VCaP (cell line): ENCODE measurements at regions not wholly inside any gene's neighbourhood (a gene's known extent, or its start where the extent isn't known, plus 50 kb on each side); places are given as distances from the start of the nearest gene placed in this dataset.

Source experiments
- H3K27ac ChIP-seq: fragments of 450-650 bp; 2 replicates; pipeline ENCODE4 v1.5.1; 2017
- TF ChIP-seq, protein P1 (sequence below): fragments of 450-650 bp; conservative IDR thresholded peaks from 2 replicates; pipeline ENCODE4 v1.5.1; 2017; ENCODE audit warnings: mild to moderate bottlenecking, moderate library complexity

DNA sequence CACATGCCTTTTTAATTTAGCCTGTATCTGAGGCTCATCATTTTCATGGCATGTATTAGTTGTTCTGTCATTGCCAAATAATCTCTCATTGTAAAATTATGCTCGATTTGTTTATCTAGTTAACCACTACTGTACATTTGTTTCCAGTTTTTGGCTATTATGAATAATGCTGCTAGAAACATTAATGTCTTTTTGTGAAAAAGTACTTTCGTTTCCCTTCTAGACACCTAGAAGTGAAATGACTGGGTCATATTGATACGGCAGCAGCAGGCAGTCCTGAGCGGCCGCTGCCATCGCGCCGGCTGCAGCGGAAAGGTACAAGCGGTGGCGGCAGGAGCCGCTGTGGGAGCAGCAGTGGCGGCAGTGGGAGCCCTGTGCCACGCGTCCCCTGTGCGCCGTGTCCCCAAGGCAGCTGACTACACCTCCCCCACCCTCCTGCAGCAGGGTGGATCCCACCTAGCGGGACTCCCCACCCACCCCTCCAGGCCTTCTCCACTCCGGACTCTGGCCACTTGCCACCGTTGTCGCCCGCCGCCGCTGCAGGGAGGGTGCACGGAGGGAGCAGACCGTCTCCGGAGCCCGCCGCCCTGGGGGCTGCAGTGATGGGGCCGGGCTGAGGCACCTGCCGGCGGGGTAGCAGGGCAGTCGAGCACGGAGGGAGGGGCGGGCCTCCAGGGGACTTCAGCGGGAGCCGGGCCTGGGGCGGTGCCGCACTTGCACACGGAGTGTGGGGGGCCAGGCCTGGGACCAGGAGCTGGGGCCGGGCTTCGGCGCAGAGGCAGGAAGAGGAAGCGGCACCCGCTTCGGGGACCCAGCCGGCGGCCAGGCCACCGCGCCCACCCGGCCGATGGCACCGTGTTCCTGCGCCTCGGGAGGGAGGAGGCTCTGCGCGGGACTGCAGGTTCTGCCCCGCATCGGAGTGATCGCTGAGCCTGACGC is 66.8 kb upstream of the RGS7 start:
- TF ChIP-seq, protein P1, sequence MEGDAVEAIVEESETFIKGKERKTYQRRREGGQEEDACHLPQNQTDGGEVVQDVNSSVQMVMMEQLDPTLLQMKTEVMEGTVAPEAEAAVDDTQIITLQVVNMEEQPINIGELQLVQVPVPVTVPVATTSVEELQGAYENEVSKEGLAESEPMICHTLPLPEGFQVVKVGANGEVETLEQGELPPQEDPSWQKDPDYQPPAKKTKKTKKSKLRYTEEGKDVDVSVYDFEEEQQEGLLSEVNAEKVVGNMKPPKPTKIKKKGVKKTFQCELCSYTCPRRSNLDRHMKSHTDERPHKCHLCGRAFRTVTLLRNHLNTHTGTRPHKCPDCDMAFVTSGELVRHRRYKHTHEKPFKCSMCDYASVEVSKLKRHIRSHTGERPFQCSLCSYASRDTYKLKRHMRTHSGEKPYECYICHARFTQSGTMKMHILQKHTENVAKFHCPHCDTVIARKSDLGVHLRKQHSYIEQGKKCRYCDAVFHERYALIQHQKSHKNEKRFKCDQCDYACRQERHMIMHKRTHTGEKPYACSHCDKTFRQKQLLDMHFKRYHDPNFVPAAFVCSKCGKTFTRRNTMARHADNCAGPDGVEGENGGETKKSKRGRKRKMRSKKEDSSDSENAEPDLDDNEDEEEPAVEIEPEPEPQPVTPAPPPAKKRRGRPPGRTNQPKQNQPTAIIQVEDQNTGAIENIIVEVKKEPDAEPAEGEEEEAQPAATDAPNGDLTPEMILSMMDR, result peak; percentile 43

DNA sequence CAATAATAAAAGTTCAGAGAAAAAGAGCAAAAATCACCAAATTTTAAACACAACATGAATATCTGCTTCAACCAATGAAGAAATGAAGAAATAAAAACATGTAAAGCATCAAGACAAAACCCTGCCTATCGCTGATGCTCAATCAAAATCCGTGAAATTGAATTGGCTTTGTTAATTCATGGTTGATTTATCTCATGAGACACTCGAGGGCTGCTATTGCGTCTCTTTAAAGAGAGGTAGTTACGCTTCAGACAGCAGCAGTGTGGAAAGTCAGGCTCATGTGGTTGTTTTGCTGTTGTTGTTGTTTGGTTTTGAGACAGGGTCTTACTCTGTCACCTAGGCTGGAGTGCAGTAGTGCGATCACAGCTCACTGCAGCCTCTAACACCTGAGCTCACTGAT is 65.5 kb upstream of the RGS7 start:
- no peak overlapping the region for H3K27ac ChIP-seq
- TF ChIP-seq, protein P1, result no peak

More for the DNA sequence above, 66.8 kb upstream of the RGS7 start:
- peak overlapping the region; percentile 49; the same call in 1 of the 2 replicates for H3K27ac ChIP-seq

DNA sequence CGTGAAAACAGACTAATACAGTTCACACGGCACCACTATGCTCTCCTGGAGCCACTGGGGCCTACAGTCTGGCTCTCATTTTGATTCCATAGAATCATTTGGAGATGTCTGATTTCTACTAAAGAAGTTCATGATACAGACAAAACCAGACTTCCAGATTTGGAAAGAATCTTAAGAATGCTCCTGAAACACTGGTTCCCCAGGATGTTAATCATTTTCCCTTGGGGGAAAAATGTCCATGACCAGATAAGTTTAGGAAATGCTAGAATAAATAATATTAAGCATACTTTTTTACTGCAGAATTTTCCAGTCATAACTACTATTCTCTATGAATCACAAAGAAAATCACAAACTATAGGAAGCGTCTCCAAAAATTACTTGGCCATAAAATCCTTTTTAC is 63.0 kb upstream of the RGS7 start:
- TF ChIP-seq, protein P1, result no peak
- no peak overlapping the region for H3K27ac ChIP-seq

DNA sequence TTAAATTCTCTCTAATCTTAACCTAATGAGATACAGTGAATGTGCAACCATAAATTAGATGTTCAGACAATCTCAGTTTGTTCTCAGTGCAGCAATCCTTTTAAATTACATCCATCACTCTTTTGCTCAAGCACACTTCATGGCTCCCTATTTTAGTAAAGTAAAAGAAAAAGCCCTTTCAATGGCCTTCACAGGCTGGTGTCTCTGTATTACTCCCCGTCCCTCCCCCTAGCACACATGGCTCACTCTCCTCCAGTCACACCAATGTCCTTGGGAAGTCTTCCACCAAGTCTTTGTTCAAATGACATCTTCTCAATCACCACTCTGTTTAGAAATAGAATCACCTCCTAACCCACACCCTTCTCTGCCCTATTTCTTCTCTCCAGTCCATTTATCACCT is 60.3 kb upstream of the RGS7 start:
- TF ChIP-seq, protein P1, result no peak
- H3K27ac ChIP-seq, result no peak overlapping the region

DNA sequence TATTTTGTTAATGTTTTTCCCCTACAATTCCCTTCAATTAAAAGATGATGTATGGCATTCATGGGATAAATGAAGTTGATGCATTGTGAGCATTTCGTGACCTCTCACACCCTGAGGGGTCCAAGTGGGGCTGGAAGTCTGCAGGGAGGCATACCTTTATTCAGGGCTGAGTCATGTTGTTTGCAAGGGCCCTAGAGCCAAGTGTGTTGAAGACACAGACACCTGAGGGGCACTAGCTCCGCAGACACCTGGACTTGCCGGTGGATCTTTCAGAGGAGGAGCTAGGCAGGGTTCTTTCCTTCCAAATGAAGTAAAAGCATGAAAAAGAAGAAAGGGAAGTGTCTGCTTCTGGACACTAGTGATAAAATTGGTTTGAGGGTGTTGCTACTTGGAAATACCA is 57.0 kb upstream of the RGS7 start:
- TF ChIP-seq, protein P1, result no peak
- no peak overlapping the region for H3K27ac ChIP-seq

DNA sequence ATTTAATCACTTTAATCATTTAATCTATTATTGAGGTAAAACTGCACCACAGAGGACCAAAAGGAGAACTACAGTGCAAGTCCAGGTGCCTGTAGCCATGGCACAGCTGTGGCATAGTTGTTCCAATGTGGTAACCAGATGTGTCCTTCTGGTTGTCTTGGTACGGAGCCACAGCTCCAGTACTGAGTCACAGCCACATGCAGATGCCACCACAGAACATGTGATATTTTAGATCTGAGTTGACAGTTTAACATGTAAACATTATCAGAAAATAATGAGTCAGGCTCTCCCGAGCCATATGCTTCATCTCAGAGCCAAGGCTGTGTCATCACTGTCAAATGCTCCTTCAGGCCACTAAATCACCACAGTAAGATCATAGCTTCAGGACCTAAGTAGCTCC is 56.4 kb upstream of the RGS7 start:
- TF ChIP-seq, protein P1, result no peak
- H3K27ac ChIP-seq, result no peak overlapping the region

DNA sequence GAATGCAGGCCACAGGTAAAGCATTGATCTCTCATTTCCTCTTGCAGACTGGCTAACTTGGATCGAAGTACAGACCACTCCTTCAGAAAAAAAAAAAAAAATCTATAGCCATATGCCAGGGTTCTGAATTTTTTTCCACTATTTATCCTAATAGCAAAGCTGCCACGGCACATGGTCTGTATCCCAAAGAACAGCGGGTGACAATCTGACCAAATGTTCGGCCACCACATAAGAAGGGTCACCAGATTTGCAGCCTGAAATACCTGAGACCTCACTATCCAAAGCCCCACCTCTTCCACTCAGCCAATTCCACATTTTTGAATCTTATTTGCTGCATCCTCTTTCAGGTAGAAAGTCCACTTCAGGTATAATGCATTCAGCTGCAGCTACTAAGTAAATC is 55.6 kb upstream of the RGS7 start:
- TF ChIP-seq, protein P1, result no peak

More for the DNA sequence above, 55.6 kb upstream of the RGS7 start:
- peak overlapping the region; percentile 55; the same call in 1 of the 2 replicates for H3K27ac ChIP-seq
